ENCODE measurements at regions not wholly inside any gene's neighbourhood (a gene's known extent, or its start where the extent isn't known, plus 50 kb on each side); places are given as distances from the start of the nearest gene placed in this dataset.

DNA sequence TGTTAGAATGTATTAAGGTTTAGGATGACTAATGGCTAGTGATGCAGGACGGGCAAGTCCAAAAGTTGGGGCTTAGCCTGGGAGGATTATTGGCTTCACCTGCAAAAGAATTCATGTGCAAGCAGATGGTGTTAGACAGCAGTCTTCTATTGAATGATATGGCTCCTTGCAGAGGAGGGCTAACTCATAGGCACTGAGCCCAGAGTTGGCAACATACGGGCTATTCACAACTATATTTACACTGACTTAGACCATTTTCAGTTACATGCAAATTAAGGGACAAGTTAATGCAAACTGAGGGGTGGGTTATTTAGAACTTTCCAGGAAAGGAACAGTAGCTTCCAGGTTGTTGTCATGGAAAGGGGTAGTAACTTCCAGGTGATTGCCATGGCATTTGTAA is 1017.1 kb upstream of the EEF2KMT start:
- Histone ChIP-seq H3K4me2 (ENCODE audit: unreplicated experiment) (no peak overlapping the region), H3K27ac (no peak overlapping the region), H3F3A (ENCODE audit: insufficient read depth) (no peaks in the 10 kb centered on the region), H3K9ac (no peak overlapping the region), H3K36me3 (ENCODE audit: low read depth) (no peaks in the 10 kb centered on the region), H3K79me2 (ENCODE audit: insufficient read depth) (no peaks in the 10 kb centered on the region), H3K27me3 (replicated peaks; ENCODE audit: insufficient read depth) (no peaks in the 10 kb centered on the region), H3K9me2 (ENCODE audit: insufficient read depth) (no peaks in the 10 kb centered on the region), H4K20me1 (ENCODE audit: insufficient read depth) (no peaks in the 10 kb centered on the region), H2AFZ (no peak overlapping the region), H3K9me3 (ENCODE audit: low read depth) (no peaks in the 10 kb centered on the region), H3K4me1 (ENCODE audit: insufficient read depth) (no peaks in the 10 kb centered on the region), H3K4me3 (no peak overlapping the region)
- in situ Hi-C loops (cut with MboI): no loop called here
- TF ChIP-seq EZH2 (IDR thresholded peaks at IDR 0.05; ENCODE audit: insufficient read depth, poor library complexity, severe bottlenecking): no peak
- TF ChIP-seq EZH2phosphoT487 (IDR thresholded peaks at IDR 0.05; ENCODE audit: insufficient read depth, low read depth): no peak
- no peak for DNase-seq
- 10 to 13% methylated on average over 2 of the region's 2 CpGs for WGBS, 2 experiments (ENCODE audit: low coverage in 1 of 2, low lambda C conversion rate in 2 of 2, missing lambda C conversion rate in 2 of 2)

DNA sequence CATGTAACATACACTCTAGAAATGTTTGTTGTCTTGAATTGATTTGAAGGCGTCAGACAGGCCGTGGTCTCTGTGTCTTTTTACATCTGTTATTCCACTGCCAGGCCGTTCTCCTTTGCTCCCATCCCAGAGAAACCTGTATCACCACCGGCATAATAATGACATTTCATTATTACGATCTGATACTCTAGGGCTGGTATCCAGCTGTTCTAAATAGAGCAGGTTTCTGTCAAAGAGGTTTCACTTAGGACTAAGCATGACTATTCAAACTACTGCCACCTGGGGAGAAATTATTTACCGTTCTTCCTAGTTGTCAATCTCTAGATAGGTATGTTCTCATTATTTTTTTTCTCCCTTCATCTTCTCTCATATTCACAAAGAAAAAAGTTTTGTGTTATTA is 1016.2 kb upstream of the EEF2KMT start:
- Histone ChIP-seq H3K9me2 (ENCODE audit: insufficient read depth) (no peaks in the 10 kb centered on the region), H3K9me3 (ENCODE audit: low read depth) (no peaks in the 10 kb centered on the region), H3K4me2 (ENCODE audit: unreplicated experiment) (no peak overlapping the region), H3K9ac (no peak overlapping the region), H3K27ac (no peak overlapping the region), H3K4me1 (ENCODE audit: insufficient read depth) (no peaks in the 10 kb centered on the region), H2AFZ (no peak overlapping the region), H3K27me3 (replicated peaks; ENCODE audit: insufficient read depth) (no peaks in the 10 kb centered on the region), H4K20me1 (ENCODE audit: insufficient read depth) (no peaks in the 10 kb centered on the region), H3K36me3 (ENCODE audit: low read depth) (no peaks in the 10 kb centered on the region), H3K79me2 (ENCODE audit: insufficient read depth) (no peaks in the 10 kb centered on the region), H3F3A (ENCODE audit: insufficient read depth) (no peaks in the 10 kb centered on the region), H3K4me3 (no peak overlapping the region)
- in situ Hi-C loops (cut with MboI): no loop called here
- WGBS, 2 experiments (ENCODE audit: low coverage in 1 of 2, low lambda C conversion rate in 2 of 2, missing lambda C conversion rate in 2 of 2): 2 to 7% methylated on average over 6 of the region's 6 CpGs
- TF ChIP-seq EZH2phosphoT487 (IDR thresholded peaks at IDR 0.05; ENCODE audit: insufficient read depth, low read depth): no peak
- no peak for TF ChIP-seq EZH2 (IDR thresholded peaks at IDR 0.05; ENCODE audit: insufficient read depth, poor library complexity, severe bottlenecking)
- no peak for DNase-seq

DNA sequence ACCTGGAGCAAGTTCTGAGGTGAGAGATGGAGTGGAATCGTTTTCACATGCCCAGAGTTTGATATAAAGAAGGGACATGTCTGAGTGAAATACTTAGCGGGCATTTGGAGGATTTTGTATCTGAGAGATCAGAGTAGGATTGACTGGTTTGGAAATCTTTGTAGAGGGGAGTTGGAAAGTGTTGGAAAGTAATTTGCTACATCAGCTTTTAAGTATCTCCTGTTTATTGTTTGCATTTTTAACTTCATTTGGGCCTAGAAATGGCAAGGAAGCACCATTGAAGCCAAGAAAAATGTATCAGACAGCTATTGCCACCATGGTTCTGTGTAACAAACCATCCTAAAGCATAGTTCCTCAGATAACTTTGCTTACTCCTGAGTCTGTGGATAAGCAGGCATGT is 1015.1 kb upstream of the EEF2KMT start:
- no peaks in the 10 kb centered on the region for H3K4me1 ChIP-seq (ENCODE audit: insufficient read depth)
- H3K79me2 ChIP-seq (ENCODE audit: insufficient read depth): no peaks in the 10 kb centered on the region
- 18 to 20% methylated on average over 2 of the region's 2 CpGs for WGBS, 2 experiments (ENCODE audit: low coverage in 1 of 2, low lambda C conversion rate in 2 of 2, missing lambda C conversion rate in 2 of 2)
- H3K36me3 ChIP-seq (ENCODE audit: low read depth): no peaks in the 10 kb centered on the region
- no peak overlapping the region for H2AFZ ChIP-seq
- H3K27ac ChIP-seq: no peak overlapping the region
- no peaks in the 10 kb centered on the region for H3K9me2 ChIP-seq (ENCODE audit: insufficient read depth)
- no peak overlapping the region for H3K4me2 ChIP-seq (ENCODE audit: unreplicated experiment)
- TF ChIP-seq EZH2phosphoT487 (IDR thresholded peaks at IDR 0.05; ENCODE audit: insufficient read depth, low read depth) (no peak), EZH2 (IDR thresholded peaks at IDR 0.05; ENCODE audit: insufficient read depth, poor library complexity, severe bottlenecking) (no peak)
- no peak overlapping the region for H3K9ac ChIP-seq
- no peaks in the 10 kb centered on the region for H3F3A ChIP-seq (ENCODE audit: insufficient read depth)
- no peak for DNase-seq
- no peaks in the 10 kb centered on the region for H3K27me3 ChIP-seq (replicated peaks; ENCODE audit: insufficient read depth)
- H3K4me3 ChIP-seq: no peak overlapping the region
- no peaks in the 10 kb centered on the region for H4K20me1 ChIP-seq (ENCODE audit: insufficient read depth)
- no peaks in the 10 kb centered on the region for H3K9me3 ChIP-seq (ENCODE audit: low read depth)
- in situ Hi-C loops (cut with MboI): no loop called here

DNA sequence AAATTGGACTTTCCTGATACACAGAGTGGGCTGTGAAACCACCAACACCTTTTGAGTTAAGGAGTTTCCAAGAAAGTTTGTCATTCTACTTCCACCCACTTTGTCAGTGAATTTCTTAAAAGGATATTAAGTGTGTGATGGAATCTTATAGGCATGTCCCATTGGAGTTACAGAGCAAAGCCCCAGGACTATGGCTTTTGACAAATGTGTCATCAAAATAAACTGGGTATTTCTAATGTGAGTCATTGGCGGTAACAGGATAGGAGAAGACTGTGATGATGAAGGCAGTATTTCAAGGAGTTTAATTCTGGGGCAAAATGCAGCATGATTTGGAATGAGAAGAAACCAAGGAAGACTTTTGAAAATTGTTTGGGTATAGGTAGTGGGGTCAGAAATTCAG is 1013.8 kb upstream of the EEF2KMT start:
- Histone ChIP-seq H4K20me1 (ENCODE audit: insufficient read depth) (no peaks in the 10 kb centered on the region), H3K27me3 (replicated peaks; ENCODE audit: insufficient read depth) (no peaks in the 10 kb centered on the region), H3K79me2 (ENCODE audit: insufficient read depth) (no peaks in the 10 kb centered on the region), H3F3A (ENCODE audit: insufficient read depth) (no peaks in the 10 kb centered on the region), H3K9me2 (ENCODE audit: insufficient read depth) (no peaks in the 10 kb centered on the region), H3K27ac (no peak overlapping the region), H3K9me3 (ENCODE audit: low read depth) (no peaks in the 10 kb centered on the region), H2AFZ (no peak overlapping the region), H3K4me3 (no peak overlapping the region), H3K36me3 (ENCODE audit: low read depth) (no peaks in the 10 kb centered on the region), H3K4me1 (ENCODE audit: insufficient read depth) (no peaks in the 10 kb centered on the region), H3K4me2 (ENCODE audit: unreplicated experiment) (no peak overlapping the region), H3K9ac (no peak overlapping the region)
- DNase-seq: no peak
- 27 to 45% methylated on average over 1 of the region's 1 CpG for WGBS, 2 experiments (ENCODE audit: low coverage in 1 of 2, low lambda C conversion rate in 2 of 2, missing lambda C conversion rate in 2 of 2)
- in situ Hi-C loops (cut with MboI): no loop called here
- no peak for TF ChIP-seq EZH2phosphoT487 (IDR thresholded peaks at IDR 0.05; ENCODE audit: insufficient read depth, low read depth)
- no peak for TF ChIP-seq EZH2 (IDR thresholded peaks at IDR 0.05; ENCODE audit: insufficient read depth, poor library complexity, severe bottlenecking)

DNA sequence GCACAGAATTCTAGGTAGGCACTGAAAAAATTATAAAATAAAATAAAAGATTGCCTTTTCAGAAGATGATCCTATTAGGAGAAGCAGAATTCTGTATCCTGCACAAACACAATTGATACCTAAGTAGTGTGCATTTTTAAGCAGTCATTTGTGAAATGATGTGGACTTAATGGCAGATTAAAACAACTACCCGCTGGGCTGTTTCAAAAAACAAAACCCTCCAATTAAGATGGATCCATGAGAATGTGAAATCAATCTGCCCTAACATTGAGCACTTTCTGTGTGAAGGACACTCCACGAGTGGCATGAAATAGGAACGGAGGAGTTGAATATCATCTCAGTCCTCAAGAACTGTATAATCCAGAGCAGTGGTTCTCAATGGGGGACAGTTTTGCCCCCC is 1012.8 kb upstream of the EEF2KMT start:
- WGBS, 2 experiments (ENCODE audit: low coverage in 1 of 2, low lambda C conversion rate in 2 of 2, missing lambda C conversion rate in 2 of 2): 11 to 17% methylated on average over 3 of the region's 3 CpGs
- Histone ChIP-seq H3K9me2 (ENCODE audit: insufficient read depth) (no peaks in the 10 kb centered on the region), H3F3A (ENCODE audit: insufficient read depth) (no peaks in the 10 kb centered on the region), H3K9me3 (ENCODE audit: low read depth) (no peaks in the 10 kb centered on the region), H2AFZ (no peak overlapping the region), H3K36me3 (ENCODE audit: low read depth) (no peaks in the 10 kb centered on the region), H3K4me2 (ENCODE audit: unreplicated experiment) (no peak overlapping the region), H4K20me1 (ENCODE audit: insufficient read depth) (no peaks in the 10 kb centered on the region), H3K27ac (no peak overlapping the region), H3K27me3 (replicated peaks; ENCODE audit: insufficient read depth) (no peaks in the 10 kb centered on the region), H3K79me2 (ENCODE audit: insufficient read depth) (no peaks in the 10 kb centered on the region), H3K9ac (no peak overlapping the region), H3K4me1 (ENCODE audit: insufficient read depth) (no peaks in the 10 kb centered on the region), H3K4me3 (no peak overlapping the region)
- DNase-seq: no peak
- TF ChIP-seq EZH2phosphoT487 (IDR thresholded peaks at IDR 0.05; ENCODE audit: insufficient read depth, low read depth) (no peak), EZH2 (IDR thresholded peaks at IDR 0.05; ENCODE audit: insufficient read depth, poor library complexity, severe bottlenecking) (no peak)
- in situ Hi-C loops (cut with MboI): no loop called here

Data from GM23248 (cell line).